ENCODE measurements at regions not wholly inside any gene's neighbourhood (a gene's known extent, or its start where the extent isn't known, plus 50 kb on each side); places are given as distances from the start of the nearest gene placed in this dataset.

- no peaks in the 10 kb centered on the region for H3K79me2 ChIP-seq (ENCODE audit: insufficient read depth, low read length)
- TF ChIP-seq EZH2 (IDR thresholded peaks at IDR 0.05; ENCODE audit: borderline replicate concordance, low read length) (no peak), CTCF (IDR thresholded peaks at IDR 0.05; ENCODE audit: low read length) (no peak)
These were observed 356.7 kb downstream of the BCKDHB start for GRCh38 chr6:80463197-80463596.

GRCh38 chr6:80460257-80460865, 353.9 kb downstream of the BCKDHB start:
- no peak overlapping the region for H3K4me3 ChIP-seq (ENCODE audit: low read depth, low read length, poor library complexity, severe bottlenecking)

More at GRCh38 chr6:80463197-80463596, 356.7 kb downstream of the BCKDHB start:
- no peaks in the 10 kb centered on the region for H3K9me3 ChIP-seq (ENCODE audit: low read length)
- H3K4me1 ChIP-seq (ENCODE audit: insufficient read depth, low read length, severe bottlenecking), result no peaks in the 10 kb centered on the region
- H3K4me3 ChIP-seq (ENCODE audit: low read depth, low read length, poor library complexity, severe bottlenecking), result no peak overlapping the region
- H3K27ac ChIP-seq (ENCODE audit: low read depth, low read length, poor library complexity, severe bottlenecking), result no peak overlapping the region
- no peak overlapping the region for H3K4me2 ChIP-seq (ENCODE audit: low read length)
- H3K27me3 ChIP-seq (ENCODE audit: insufficient read depth, low read length), result no peaks in the 10 kb centered on the region
- no peaks in the 10 kb centered on the region for H4K20me1 ChIP-seq (ENCODE audit: insufficient read depth, low read length)
- no peaks in the 10 kb centered on the region for H3F3A ChIP-seq (ENCODE audit: insufficient read depth, low read length)
- no peak overlapping the region for H2AFZ ChIP-seq (ENCODE audit: low read length)
- no peaks in the 10 kb centered on the region for H3K9me2 ChIP-seq (ENCODE audit: low read depth, low read length)
- no peak overlapping the region for H3K9ac ChIP-seq (ENCODE audit: low read length)
- no peaks in the 10 kb centered on the region for H3K36me3 ChIP-seq (ENCODE audit: insufficient read depth, low read length)

GRCh38 chr6:80457439-80457933, 351.0 kb downstream of the BCKDHB start:
- no peaks in the 10 kb centered on the region for H3K9me3 ChIP-seq (ENCODE audit: low read length)
- no peak overlapping the region for H3K4me2 ChIP-seq (ENCODE audit: low read length)
- no peaks in the 10 kb centered on the region for H4K20me1 ChIP-seq (ENCODE audit: insufficient read depth, low read length)
- H3K4me3 ChIP-seq (ENCODE audit: low read depth, low read length, poor library complexity, severe bottlenecking), result no peak overlapping the region
- H3K9me2 ChIP-seq (ENCODE audit: low read depth, low read length), result no peaks in the 10 kb centered on the region
- H3K4me1 ChIP-seq (ENCODE audit: insufficient read depth, low read length, severe bottlenecking), result no peaks in the 10 kb centered on the region
- no peaks in the 10 kb centered on the region for H3K79me2 ChIP-seq (ENCODE audit: insufficient read depth, low read length)
- no peak overlapping the region for H3K27ac ChIP-seq (ENCODE audit: low read depth, low read length, poor library complexity, severe bottlenecking)
- H3K36me3 ChIP-seq (ENCODE audit: insufficient read depth, low read length), result no peaks in the 10 kb centered on the region
- H3K27me3 ChIP-seq (ENCODE audit: insufficient read depth, low read length), result no peaks in the 10 kb centered on the region
- no peaks in the 10 kb centered on the region for H3F3A ChIP-seq (ENCODE audit: insufficient read depth, low read length)
- H3K9ac ChIP-seq (ENCODE audit: low read length), result no peak overlapping the region
- H2AFZ ChIP-seq (ENCODE audit: low read length), result no peak overlapping the region
- no peak for TF ChIP-seq CTCF (IDR thresholded peaks at IDR 0.05; ENCODE audit: low read length)
- TF ChIP-seq EZH2 (IDR thresholded peaks at IDR 0.05; ENCODE audit: borderline replicate concordance, low read length), result no peak

More at GRCh38 chr6:80460257-80460865, 353.9 kb downstream of the BCKDHB start:
- no peaks in the 10 kb centered on the region for H3K27me3 ChIP-seq (ENCODE audit: insufficient read depth, low read length)
- no peaks in the 10 kb centered on the region for H3F3A ChIP-seq (ENCODE audit: insufficient read depth, low read length)
- no peak overlapping the region for H3K9ac ChIP-seq (ENCODE audit: low read length)
- H2AFZ ChIP-seq (ENCODE audit: low read length), result no peak overlapping the region
- H3K9me2 ChIP-seq (ENCODE audit: low read depth, low read length), result no peaks in the 10 kb centered on the region
- H3K4me2 ChIP-seq (ENCODE audit: low read length), result no peak overlapping the region
- TF ChIP-seq EZH2 (IDR thresholded peaks at IDR 0.05; ENCODE audit: borderline replicate concordance, low read length), result no peak
- TF ChIP-seq CTCF (IDR thresholded peaks at IDR 0.05; ENCODE audit: low read length), result no peak
- no peaks in the 10 kb centered on the region for H3K4me1 ChIP-seq (ENCODE audit: insufficient read depth, low read length, severe bottlenecking)
- no peaks in the 10 kb centered on the region for H3K36me3 ChIP-seq (ENCODE audit: insufficient read depth, low read length)
- no peaks in the 10 kb centered on the region for H3K9me3 ChIP-seq (ENCODE audit: low read length)
- no peaks in the 10 kb centered on the region for H3K79me2 ChIP-seq (ENCODE audit: insufficient read depth, low read length)
- H3K27ac ChIP-seq (ENCODE audit: low read depth, low read length, poor library complexity, severe bottlenecking), result no peak overlapping the region
- H4K20me1 ChIP-seq (ENCODE audit: insufficient read depth, low read length), result no peaks in the 10 kb centered on the region

Measured in OCI-LY1 (cell line).